Neuronal stem cell (in vitro differentiated cells): ENCODE measurements at regions not wholly inside any gene's neighbourhood (a gene's known extent, or its start where the extent isn't known, plus 50 kb on each side); places are given as distances from the start of the nearest gene placed in this dataset.

ENCODE experiments used
- DNase-seq: peaks from one replicate; pipeline ENCODE4 v3.0.0-alpha.2; 2013; ENCODE audit warnings: low spot score
- H2AFZ ChIP-seq: one replicate; pipeline ENCODE4 v1.6.1; 2013; ENCODE audit warnings: mild to moderate bottlenecking, low read length, inconsistent platforms
- H2AK5ac ChIP-seq: 2 replicates; pipeline ENCODE4 v1.6.1; 2013; ENCODE audit warnings: low read depth, mild to moderate bottlenecking, inconsistent platforms, low read length, moderate library complexity, mixed read lengths
- H2BK120ac ChIP-seq: 2 replicates; pipeline ENCODE4 v1.6.1; 2013; ENCODE audit warnings: low read depth, mild to moderate bottlenecking, inconsistent platforms, low read length, moderate library complexity, mixed read lengths
- H2BK12ac ChIP-seq: one replicate; pipeline ENCODE4 v1.6.1; 2013; ENCODE audit warnings: low read length, inconsistent platforms
- H2BK15ac ChIP-seq: 2 replicates; pipeline ENCODE4 v1.6.1; 2013; ENCODE audit warnings: mild to moderate bottlenecking, low read length, inconsistent platforms, mixed read lengths
- H2BK5ac ChIP-seq: one replicate; pipeline ENCODE4 v1.6.1; 2013; ENCODE audit warnings: inconsistent platforms, mild to moderate bottlenecking, low read length, moderate library complexity
- H3K14ac ChIP-seq: one replicate; pipeline ENCODE4 v1.6.1; 2013; ENCODE audit warnings: low read length, inconsistent platforms
- H3K18ac ChIP-seq: 2 replicates; pipeline ENCODE4 v1.6.1; 2013; ENCODE audit warnings: low read length, inconsistent platforms
- H3K23ac ChIP-seq: 2 replicates; pipeline ENCODE4 v1.6.1; 2013; ENCODE audit warnings: low read depth, mild to moderate bottlenecking, mixed read lengths, low read length, inconsistent platforms; ENCODE audit not compliant: poor library complexity
- H3K27ac ChIP-seq: replicated peaks from 3 replicates; pipeline ENCODE4 v1.5.1; 2013; ENCODE audit warnings: low read length, inconsistent platforms
- H3K27me3 ChIP-seq, 3 experiments: 2 replicates each; pipeline ENCODE4 v1.6.1; 2013; ENCODE audit warnings: low read length in 3 of 3, mild to moderate bottlenecking in 2 of 3, inconsistent platforms in 1 of 3, low read depth in 1 of 3, mixed read lengths in 1 of 3, moderate library complexity in 1 of 3; ENCODE audit not compliant: control insufficient read depth in 3 of 3, insufficient read depth in 3 of 3
- H3K36me3 ChIP-seq, 2 donors: replicated peaks in 1 of 2; 2 replicates each; pipeline ENCODE4 v1.6.1; 2013; ENCODE audit warnings: low read length in 2 of 2; ENCODE audit not compliant: control insufficient read depth in 2 of 2, insufficient read depth in 2 of 2
- H3K4ac ChIP-seq: 2 replicates; pipeline ENCODE4 v1.6.1; 2013; ENCODE audit warnings: inconsistent platforms, mild to moderate bottlenecking, low read length, moderate library complexity
- H3K4me1 ChIP-seq, 2 donors: 1 replicate in 1 of 2; 2 replicates in 1 of 2; pipeline ENCODE4 v1.6.1; 2013; ENCODE audit warnings: low read length in 2 of 2, low read depth in 1 of 2; ENCODE audit not compliant: control insufficient read depth in 2 of 2, insufficient read depth in 1 of 2
- H3K4me2 ChIP-seq: one replicate; pipeline ENCODE4 v1.6.1; 2013; ENCODE audit warnings: mild to moderate bottlenecking, low read length, inconsistent platforms; ENCODE audit not compliant: insufficient read depth, poor library complexity, severe bottlenecking
- H3K4me3 ChIP-seq, 2 donors: 2 replicates each; pipeline ENCODE4 v1.5.1; 2013; ENCODE audit warnings: low read length in 2 of 2, mild to moderate bottlenecking in 2 of 2, inconsistent platforms in 1 of 2, moderate library complexity in 1 of 2
- H3K79me1 ChIP-seq: one replicate; pipeline ENCODE4 v1.6.1; 2013; ENCODE audit warnings: low read depth, mild to moderate bottlenecking, inconsistent platforms, low read length, moderate library complexity
- H3K9ac ChIP-seq: one replicate; pipeline ENCODE4 v1.6.1; 2013; ENCODE audit warnings: mild to moderate bottlenecking, low read depth, low read length, inconsistent platforms; ENCODE audit not compliant: poor library complexity
- H3K9me3 ChIP-seq, 2 donors: replicated peaks in 1 of 2; 2 replicates each; pipeline versions ENCODE3 to v1.6.1; 2013; ENCODE audit warnings: low read length in 2 of 2, mild to moderate bottlenecking in 2 of 2, inconsistent platforms in 1 of 2, low read depth in 1 of 2, mixed read lengths in 1 of 2, moderate library complexity in 1 of 2; ENCODE audit not compliant: control insufficient read depth in 2 of 2, insufficient read depth in 1 of 2
- H4K8ac ChIP-seq: one replicate; pipeline ENCODE4 v1.6.1; 2013; ENCODE audit warnings: low read depth, mild to moderate bottlenecking, inconsistent platforms, low read length, moderate library complexity
- H4K91ac ChIP-seq: one replicate; pipeline ENCODE4 v1.6.1; 2013; ENCODE audit warnings: low read length, low read depth, mild to moderate bottlenecking, inconsistent platforms; ENCODE audit not compliant: poor library complexity
- WGBS, 2 donors: extraction: QIAGEN DNeasy Blood & Tissue Kit; methylation state at CpG; one replicate each; pipeline ENCODE4 v1.1.7; 2013; ENCODE audit warnings: missing lambda C conversion rate in 2 of 2, mixed read lengths in 1 of 2; ENCODE audit not compliant: insufficient read length in 2 of 2, insufficient replicate concordance in 1 of 2; ENCODE audit errors: extremely low coverage in 2 of 2; 5-methylcytosine and 5-hydroxymethylcytosine counted together

DNA sequence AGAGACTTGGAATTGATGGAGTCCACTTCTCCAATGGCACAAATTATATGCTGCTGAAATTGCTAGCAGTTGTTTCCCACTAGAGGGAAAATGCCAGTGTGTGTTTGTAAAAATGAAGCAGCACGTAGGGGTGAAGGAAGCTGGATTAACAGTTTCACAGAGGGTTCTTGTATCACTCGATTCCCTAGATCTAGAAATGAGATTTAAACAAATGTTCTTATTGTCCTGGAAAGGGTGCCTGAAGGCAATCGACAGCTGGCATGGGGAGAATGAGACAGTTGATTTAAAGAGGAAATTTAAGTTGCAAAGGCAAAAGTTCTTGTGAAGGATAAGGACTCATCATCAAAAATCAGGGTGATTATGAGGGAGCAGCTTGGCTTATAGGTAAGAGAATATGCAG lies 234.8 kb upstream of the ARPP21 start:
- Histone ChIP-seq H2BK12ac (no peak overlapping the region), H3K18ac (no peak overlapping the region), H3K9me3 (no peaks in the 10 kb centered on the region), H3K36me3 (no peaks in the 10 kb centered on the region), H3K4me1 (no peaks in the 10 kb centered on the region), H2AK5ac (no peak overlapping the region), H2BK120ac (no peak overlapping the region), H3K4ac (no peak overlapping the region), H4K91ac (no peak overlapping the region), H3K27ac (no peak overlapping the region), H2BK5ac (no peak overlapping the region), H3K4me2 (no peak overlapping the region), H3K14ac (no peak overlapping the region), H2BK15ac (no peak overlapping the region), H4K8ac (no peak overlapping the region), H3K4me3 (no peak overlapping the region), H2AFZ (no peak overlapping the region), H3K27me3 (no peaks in the 10 kb centered on the region), H3K23ac (no peak overlapping the region), H3K9ac (no peak overlapping the region), H3K79me1 (no peaks in the 10 kb centered on the region)
- no peak for DNase-seq
- no CpG with 5 or more reads among the region's 3 CpGs for WGBS, 2 donors

- Histone ChIP-seq H3K4me3 (no peak overlapping the region), H3K14ac (no peak overlapping the region), H2BK12ac (no peak overlapping the region), H3K27me3 (no peaks in the 10 kb centered on the region), H2BK5ac (no peak overlapping the region), H4K8ac (no peak overlapping the region), H3K4me1 (no peaks in the 10 kb centered on the region), H3K9me3 (no peaks in the 10 kb centered on the region), H3K36me3 (no peaks in the 10 kb centered on the region), H2AK5ac (no peak overlapping the region), H3K27ac (no peak overlapping the region), H3K4ac (no peak overlapping the region), H3K79me1 (no peaks in the 10 kb centered on the region), H3K4me2 (no peak overlapping the region), H2BK15ac (no peak overlapping the region), H2AFZ (no peak overlapping the region), H4K91ac (no peak overlapping the region), H3K9ac (no peak overlapping the region), H3K23ac (no peak overlapping the region), H2BK120ac (no peak overlapping the region), H3K18ac (no peak overlapping the region)
- DNase-seq: no peak
- no CpG with 5 or more reads among the region's 1 CpG for WGBS, 2 donors
Measured at GRCh38 chr3:35408882-35409281, 230.4 kb upstream of the ARPP21 start.

DNA sequence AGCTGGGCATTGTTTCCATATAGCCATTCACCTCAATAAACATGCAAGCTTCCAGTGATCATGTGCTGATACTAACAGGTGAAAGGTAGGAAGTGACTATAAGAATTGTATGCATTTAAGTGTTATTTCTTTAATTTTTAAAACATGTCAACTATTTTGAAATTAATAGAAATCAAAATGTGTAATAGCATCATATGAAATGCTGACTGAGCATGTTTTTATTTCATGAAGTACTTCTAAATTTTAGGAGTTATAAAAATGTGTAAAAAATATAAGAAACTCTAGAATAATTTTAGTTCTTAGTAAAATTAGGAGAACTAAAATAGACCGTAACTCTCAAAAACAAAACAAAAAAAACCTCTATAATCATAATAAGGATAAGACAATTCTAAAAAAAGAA lies 229.3 kb upstream of the ARPP21 start:
- H3K4ac ChIP-seq: no peak overlapping the region
- H4K91ac ChIP-seq: no peak overlapping the region
- H2BK15ac ChIP-seq: no peak overlapping the region
- no peak overlapping the region for H2AK5ac ChIP-seq
- H3K23ac ChIP-seq: no peak overlapping the region
- H3K27me3 ChIP-seq: no peaks in the 10 kb centered on the region
- no peak overlapping the region for H2BK5ac ChIP-seq
- no peaks in the 10 kb centered on the region for H3K4me1 ChIP-seq
- H3K9me3 ChIP-seq: no peaks in the 10 kb centered on the region
- no CpG with 5 or more reads among the region's 1 CpG for WGBS, 2 donors
- H4K8ac ChIP-seq: no peak overlapping the region
- DNase-seq: no peak
- H2BK12ac ChIP-seq: no peak overlapping the region
- no peak overlapping the region for H2AFZ ChIP-seq
- H3K4me2 ChIP-seq: no peak overlapping the region
- no peak overlapping the region for H3K18ac ChIP-seq
- H3K4me3 ChIP-seq: no peak overlapping the region
- no peaks in the 10 kb centered on the region for H3K36me3 ChIP-seq
- no peak overlapping the region for H3K9ac ChIP-seq
- no peak overlapping the region for H3K14ac ChIP-seq
- H2BK120ac ChIP-seq: no peak overlapping the region
- no peak overlapping the region for H3K27ac ChIP-seq
- H3K79me1 ChIP-seq: no peaks in the 10 kb centered on the region

GRCh38 chr3:35413483-35413882 lies 225.8 kb upstream of the ARPP21 start:
- Histone ChIP-seq H3K36me3 (no peaks in the 10 kb centered on the region), H3K4me2 (no peak overlapping the region), H2BK5ac (no peak overlapping the region), H3K79me1 (no peaks in the 10 kb centered on the region), H3K23ac (no peak overlapping the region), H2AK5ac (no peak overlapping the region), H4K91ac (no peak overlapping the region), H3K4me1 (no peaks in the 10 kb centered on the region), H2BK15ac (no peak overlapping the region), H4K8ac (no peak overlapping the region), H3K4me3 (no peak overlapping the region), H3K9ac (no peak overlapping the region), H2BK120ac (no peak overlapping the region), H3K4ac (no peak overlapping the region), H2AFZ (no peak overlapping the region), H3K18ac (no peak overlapping the region), H3K27ac (no peak overlapping the region), H3K9me3 (no peaks in the 10 kb centered on the region), H2BK12ac (no peak overlapping the region), H3K14ac (no peak overlapping the region), H3K27me3 (no peaks in the 10 kb centered on the region)
- no peak for DNase-seq
- no CpG with 5 or more reads among the region's 1 CpG for WGBS, 2 donors
